ENCODE measurements at regions not wholly inside any gene's neighbourhood (a gene's known extent, or its start where the extent isn't known, plus 50 kb on each side); places are given as distances from the start of the nearest gene placed in this dataset.

DNA sequence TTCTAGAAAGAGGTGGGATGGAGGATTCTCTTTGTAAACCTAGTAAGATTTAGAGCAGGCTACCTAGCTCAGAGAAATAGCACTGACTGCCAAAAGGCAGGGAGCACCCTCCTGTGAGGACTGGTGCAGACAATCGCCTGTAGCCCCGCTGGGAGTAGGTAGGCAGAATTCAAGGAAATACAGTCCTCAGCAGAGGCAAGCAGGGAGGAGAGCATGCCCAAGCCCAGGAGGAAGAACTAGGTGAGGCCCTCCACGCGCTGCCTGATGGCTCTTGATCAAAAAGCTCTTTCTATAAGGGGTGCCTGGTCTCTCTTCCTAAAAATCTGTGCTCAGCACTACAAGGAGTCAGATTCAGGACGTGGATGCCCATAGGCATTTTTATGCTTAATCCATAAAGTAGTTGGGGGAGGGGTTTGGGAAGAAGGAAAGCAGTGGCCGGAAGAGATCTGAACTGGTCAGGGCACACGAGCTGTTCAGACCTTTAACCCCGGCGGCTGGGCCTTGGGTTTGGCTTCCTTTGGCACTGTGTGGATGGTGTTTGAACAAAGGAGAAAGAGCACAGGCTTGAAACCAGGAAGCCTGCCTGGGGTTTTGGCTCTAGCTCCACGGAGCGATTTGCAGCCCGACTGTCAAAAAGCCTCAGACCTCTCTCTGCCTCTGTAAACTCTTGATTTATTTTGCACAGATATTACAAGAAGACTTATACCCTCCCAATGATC is 320.6 kb downstream of the FOXO1 start:
- H3K4me1 Mint-ChIP-seq (ENCODE audit: low read depth, unreplicated experiment): no peaks in the 10 kb centered on the region
- peaks cover 5% of the 10 kb centered on the region for H3K27me3 Mint-ChIP-seq (ENCODE audit: unreplicated experiment)
- no peak overlapping the region for H3K4me3 Mint-ChIP-seq (ENCODE audit: unreplicated experiment)
- no peak for DNase-seq
- TF ChIP-seq, protein P1, sequence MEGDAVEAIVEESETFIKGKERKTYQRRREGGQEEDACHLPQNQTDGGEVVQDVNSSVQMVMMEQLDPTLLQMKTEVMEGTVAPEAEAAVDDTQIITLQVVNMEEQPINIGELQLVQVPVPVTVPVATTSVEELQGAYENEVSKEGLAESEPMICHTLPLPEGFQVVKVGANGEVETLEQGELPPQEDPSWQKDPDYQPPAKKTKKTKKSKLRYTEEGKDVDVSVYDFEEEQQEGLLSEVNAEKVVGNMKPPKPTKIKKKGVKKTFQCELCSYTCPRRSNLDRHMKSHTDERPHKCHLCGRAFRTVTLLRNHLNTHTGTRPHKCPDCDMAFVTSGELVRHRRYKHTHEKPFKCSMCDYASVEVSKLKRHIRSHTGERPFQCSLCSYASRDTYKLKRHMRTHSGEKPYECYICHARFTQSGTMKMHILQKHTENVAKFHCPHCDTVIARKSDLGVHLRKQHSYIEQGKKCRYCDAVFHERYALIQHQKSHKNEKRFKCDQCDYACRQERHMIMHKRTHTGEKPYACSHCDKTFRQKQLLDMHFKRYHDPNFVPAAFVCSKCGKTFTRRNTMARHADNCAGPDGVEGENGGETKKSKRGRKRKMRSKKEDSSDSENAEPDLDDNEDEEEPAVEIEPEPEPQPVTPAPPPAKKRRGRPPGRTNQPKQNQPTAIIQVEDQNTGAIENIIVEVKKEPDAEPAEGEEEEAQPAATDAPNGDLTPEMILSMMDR (IDR thresholded peaks at IDR 0.05; ENCODE audit: partially characterized antibody, unreplicated experiment): no peak
- no peak overlapping the region for H3K27ac Mint-ChIP-seq (ENCODE audit: unreplicated experiment)
- peaks cover 13% of the 10 kb centered on the region for H3K9me3 Mint-ChIP-seq (ENCODE audit: unreplicated experiment)
- H3K36me3 Mint-ChIP-seq (ENCODE audit: unreplicated experiment): peaks cover 4% of the 10 kb centered on the region

DNA sequence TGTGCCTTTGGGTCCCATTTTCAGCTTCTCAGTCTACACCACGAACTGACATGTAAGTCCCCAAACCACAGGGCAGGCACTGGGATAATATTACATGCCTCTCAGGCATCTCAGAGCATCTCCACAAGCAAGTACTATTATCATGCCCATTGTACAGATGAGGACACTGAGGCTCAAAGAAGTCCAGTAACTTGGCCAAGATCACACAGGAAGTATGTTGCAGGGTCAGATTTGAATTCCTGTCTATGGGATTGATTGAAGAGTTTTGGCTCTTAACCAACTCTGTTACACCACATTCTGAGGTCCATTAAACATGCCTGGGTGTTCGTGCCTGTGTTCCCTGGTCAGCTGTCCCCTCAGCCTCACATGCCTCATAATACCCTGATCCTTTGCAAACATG is 319.8 kb downstream of the FOXO1 start:
- Mint-ChIP-seq H3K4me1 (ENCODE audit: low read depth, unreplicated experiment) (no peaks in the 10 kb centered on the region), H3K36me3 (ENCODE audit: unreplicated experiment) (peaks cover 4% of the 10 kb centered on the region), H3K4me3 (ENCODE audit: unreplicated experiment) (no peak overlapping the region), H3K27ac (ENCODE audit: unreplicated experiment) (no peak overlapping the region), H3K27me3 (ENCODE audit: unreplicated experiment) (peaks cover 5% of the 10 kb centered on the region), H3K9me3 (ENCODE audit: unreplicated experiment) (peaks cover 13% of the 10 kb centered on the region)
- TF ChIP-seq, protein P1 (IDR thresholded peaks at IDR 0.05; ENCODE audit: partially characterized antibody, unreplicated experiment): no peak
- DNase-seq: no peak

DNA sequence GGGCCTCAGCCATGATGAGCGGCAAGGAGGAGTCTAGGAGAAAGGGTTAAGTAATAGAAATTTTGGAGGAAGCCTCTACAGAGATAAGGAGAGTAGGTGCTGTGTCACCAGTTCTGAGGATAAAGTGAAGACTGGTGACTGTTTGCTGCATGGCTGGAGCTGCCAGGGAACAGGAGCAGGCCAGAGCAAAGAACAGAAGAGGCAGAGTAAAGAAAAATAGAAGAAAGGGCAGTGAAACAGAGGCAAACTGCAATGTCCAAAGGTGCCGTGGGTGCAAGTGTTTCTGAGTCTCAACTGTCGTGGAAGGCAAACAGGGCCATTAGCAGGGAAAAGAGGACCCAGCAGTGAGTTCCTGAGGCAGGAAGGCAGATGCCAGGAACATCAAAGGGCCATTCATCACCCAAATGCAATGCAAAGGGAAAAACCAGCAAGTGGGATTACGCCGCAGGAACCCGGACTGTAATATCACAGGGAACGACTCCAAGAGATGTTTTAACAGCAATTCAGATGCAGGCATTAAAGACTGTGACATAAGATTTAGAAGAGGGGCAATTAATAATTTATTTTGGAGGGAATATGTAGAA is 318.3 kb downstream of the FOXO1 start:
- Mint-ChIP-seq H3K27me3 (ENCODE audit: unreplicated experiment) (peaks cover 3% of the 10 kb centered on the region), H3K9me3 (ENCODE audit: unreplicated experiment) (peaks cover 13% of the 10 kb centered on the region), H3K4me1 (ENCODE audit: low read depth, unreplicated experiment) (peaks cover 1% of the 10 kb centered on the region), H3K4me3 (ENCODE audit: unreplicated experiment) (no peak overlapping the region), H3K36me3 (ENCODE audit: unreplicated experiment) (no peaks in the 10 kb centered on the region), H3K27ac (ENCODE audit: unreplicated experiment) (no peak overlapping the region)
- no peak for DNase-seq
- TF ChIP-seq, protein P1 (IDR thresholded peaks at IDR 0.05; ENCODE audit: partially characterized antibody, unreplicated experiment): no peak

DNA sequence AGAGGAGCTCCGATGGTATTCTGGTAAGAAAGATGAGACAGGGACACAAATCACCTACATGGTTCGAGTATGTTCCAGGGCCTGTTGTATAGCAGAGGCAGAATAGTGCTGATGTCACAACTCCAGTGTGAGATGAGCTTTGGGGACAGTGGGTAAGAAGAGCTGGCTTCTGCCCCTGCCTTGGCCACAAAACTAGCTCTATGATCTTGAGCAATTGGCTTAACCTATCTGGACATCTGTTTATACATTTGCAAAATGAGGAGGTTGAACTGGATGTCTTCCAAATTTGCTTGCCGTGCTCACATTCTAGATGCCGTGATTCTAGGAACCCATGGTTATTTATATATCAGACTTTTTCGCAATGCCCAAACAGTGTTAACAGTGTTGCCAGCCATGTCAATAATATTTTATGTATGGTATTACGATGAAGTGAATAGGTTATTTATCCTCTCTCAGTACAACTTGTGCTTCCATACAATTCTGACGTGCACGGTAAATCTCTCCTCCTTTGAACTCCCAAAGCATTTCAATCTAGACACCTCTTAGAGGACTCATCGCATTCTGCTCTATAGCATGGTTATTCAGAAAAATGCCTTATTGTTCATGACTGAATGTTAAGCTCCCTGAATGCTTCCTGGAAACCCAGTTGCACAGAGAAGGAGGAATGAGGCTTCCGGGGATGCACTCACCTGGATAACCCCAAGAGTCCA is 316.0 kb downstream of the FOXO1 start:
- TF ChIP-seq, protein P1 (IDR thresholded peaks at IDR 0.05; ENCODE audit: partially characterized antibody, unreplicated experiment): no peak
- Mint-ChIP-seq H3K27me3 (ENCODE audit: unreplicated experiment) (peaks cover 5% of the 10 kb centered on the region), H3K27ac (ENCODE audit: unreplicated experiment) (no peak overlapping the region), H3K36me3 (ENCODE audit: unreplicated experiment) (peaks cover under 1% of the 10 kb centered on the region), H3K4me1 (ENCODE audit: low read depth, unreplicated experiment) (peaks cover 1% of the 10 kb centered on the region), H3K9me3 (ENCODE audit: unreplicated experiment) (peaks cover 11% of the 10 kb centered on the region), H3K4me3 (ENCODE audit: unreplicated experiment) (no peak overlapping the region)
- no peak for DNase-seq

All from glutamatergic neuron (in vitro differentiated cells).